Lung (tissue), 11 donors: ENCODE measurements at regions not wholly inside any gene's neighbourhood (a gene's known extent, or its start where the extent isn't known, plus 50 kb on each side); places are given as distances from the start of the nearest gene placed in this dataset.

ENCODE experiments used
- ATAC-seq: fragments of 200-7000 bp; cut with Tn5 transposase; one replicate; pipeline ENCODE4 v1.9.1; 2020; ENCODE audit warnings: moderate number of reproducible peaks; ENCODE audit not compliant: insufficient read depth, low FRiP score
- DNase-seq, 3 donors: peaks; one replicate each; pipeline ENCODE4 v3.0.0-alpha.2; 2013 to 2017
- H3K27ac ChIP-seq, 2 donors: one replicate each; pipeline ENCODE4 v1.5.1; 2013; ENCODE audit warnings: mild to moderate bottlenecking in 2 of 2, moderate library complexity in 2 of 2, control low read depth in 1 of 2, inconsistent platforms in 1 of 2, low read depth in 1 of 2, low read length in 1 of 2
- H3K27me3 ChIP-seq, 3 donors: one replicate each; pipeline ENCODE4 v1.5.1; 2013; ENCODE audit warnings: low read length in 2 of 3; ENCODE audit not compliant: control insufficient read depth in 3 of 3, insufficient read depth in 3 of 3
- H3K36me3 ChIP-seq, 4 donors: one replicate each; pipeline ENCODE4 v1.5.1; 2013; ENCODE audit warnings: low read length in 4 of 4, mild to moderate bottlenecking in 1 of 4, moderate library complexity in 1 of 4; ENCODE audit not compliant: control insufficient read depth in 4 of 4, insufficient read depth in 4 of 4
- H3K4me1 ChIP-seq, 5 donors: one replicate each; pipeline ENCODE4 v1.5.1; 2013; ENCODE audit warnings: low read length in 5 of 5, mild to moderate bottlenecking in 2 of 5, moderate library complexity in 1 of 5; ENCODE audit not compliant: control insufficient read depth in 5 of 5, insufficient read depth in 5 of 5
- H3K4me3 ChIP-seq: one replicate; pipeline ENCODE4 v1.5.1; 2013; ENCODE audit warnings: mild to moderate bottlenecking, control low read depth, moderate library complexity
- H3K9ac ChIP-seq, 2 donors: one replicate each; pipeline ENCODE4 v1.5.1; 2013; ENCODE audit warnings: low read length in 2 of 2, control low read depth in 1 of 2; ENCODE audit not compliant: insufficient read depth in 1 of 2
- H3K9me3 ChIP-seq, 4 donors: one replicate each; pipeline ENCODE4 v1.5.1; 2013; ENCODE audit warnings: low read length in 3 of 4, mild to moderate bottlenecking in 1 of 4, moderate library complexity in 1 of 4; ENCODE audit not compliant: control insufficient read depth in 4 of 4, insufficient read depth in 3 of 4
- CTCF ChIP-seq: IDR thresholded peaks from 2 replicates; pipeline ENCODE4 v1.5.1; 2012; ENCODE audit warnings: mild to moderate bottlenecking; ENCODE audit errors: control extremely low read depth, extremely low read depth
- WGBS, 2 donors: extraction: QIAGEN DNeasy Blood & Tissue Kit; methylation state at CpG; one replicate each; pipeline ENCODE4 v1.1.7; 2013; 5-methylcytosine and 5-hydroxymethylcytosine counted together
- donor health status: control.
- donor health status: control.
- donor health status: Bipolar disorder and iron deficiency.
- donor health status: healthy.
- donor health status: DM: yes; HTN: yes; CAD: no.

GRCh38 chr1:219379691-219380090 is 206.0 kb downstream of the LYPLAL1 start:
- no peak for ATAC-seq

GRCh38 chr1:219374636-219375035 is 201.0 kb downstream of the LYPLAL1 start:
- DNase-seq (peak in 2 of 3 donors; percentile 29 to 45), ATAC-seq (no peak)
- no peaks in the 10 kb centered on the region for H3K36me3 ChIP-seq
- H3K9ac ChIP-seq: no peak overlapping the region
- 69 to 83% methylated on average over 4 of the region's 4 CpGs for WGBS, 2 donors
- no peak overlapping the region for H3K4me3 ChIP-seq
- no peak overlapping the region for H3K27ac ChIP-seq
- H3K4me1 ChIP-seq: peaks cover 0 to 6% (median 0%) of the 10 kb centered on the region in 5 donors
- H3K27me3 ChIP-seq: no peaks in the 10 kb centered on the region
- H3K9me3 ChIP-seq: no peaks in the 10 kb centered on the region
- no peak for TF ChIP-seq CTCF

More at GRCh38 chr1:219379691-219380090, 206.0 kb downstream of the LYPLAL1 start:
- H3K27me3 ChIP-seq: no peaks in the 10 kb centered on the region
- no peak for TF ChIP-seq CTCF
- H3K4me3 ChIP-seq: no peak overlapping the region
- no peaks in the 10 kb centered on the region for H3K36me3 ChIP-seq
- H3K4me1 ChIP-seq: no peaks in the 10 kb centered on the region
- DNase-seq: no peak
- WGBS, 2 donors: 71 to 75% methylated on average over 2 of the region's 2 CpGs
- no peak overlapping the region for H3K27ac ChIP-seq
- no peak overlapping the region for H3K9ac ChIP-seq
- H3K9me3 ChIP-seq: no peaks in the 10 kb centered on the region

- Histone ChIP-seq H3K4me3 (no peak overlapping the region), H3K4me1 (peaks cover 0 to 6% (median 0%) of the 10 kb centered on the region in 5 donors), H3K27me3 (no peaks in the 10 kb centered on the region), H3K36me3 (no peaks in the 10 kb centered on the region), H3K9ac (no peak overlapping the region), H3K9me3 (no peaks in the 10 kb centered on the region), H3K27ac (no peak overlapping the region)
- TF ChIP-seq CTCF: no peak
- WGBS, 2 donors: 82 to 83% methylated on average over 5 of the region's 5 CpGs
- DNase-seq (peak in 2 of 3 donors; percentile 65 to 69), ATAC-seq (no peak)
These were observed 200.4 kb downstream of the LYPLAL1 start for GRCh38 chr1:219374046-219374566.

- Histone ChIP-seq H3K9ac (no peak overlapping the region), H3K36me3 (no peaks in the 10 kb centered on the region), H3K27me3 (no peaks in the 10 kb centered on the region), H3K27ac (no peak overlapping the region), H3K4me1 (peaks cover 0 to 8% (median 2%) of the 10 kb centered on the region in 5 donors), H3K9me3 (no peaks in the 10 kb centered on the region), H3K4me3 (no peak overlapping the region)
- 83 to 90% methylated on average over 1 of the region's 1 CpG for WGBS, 2 donors
- DNase-seq (no peak), ATAC-seq (no peak)
- no peak for TF ChIP-seq CTCF
These were observed 199.9 kb downstream of the LYPLAL1 start for GRCh38 chr1:219373616-219373935.
